ENCODE measurements at regions not wholly inside any gene's neighbourhood (a gene's known extent, or its start where the extent isn't known, plus 50 kb on each side); places are given as distances from the start of the nearest gene placed in this dataset.
A peak's percentile ranks its signal among the peaks of the same experiment; 100 is the strongest.

DNA sequence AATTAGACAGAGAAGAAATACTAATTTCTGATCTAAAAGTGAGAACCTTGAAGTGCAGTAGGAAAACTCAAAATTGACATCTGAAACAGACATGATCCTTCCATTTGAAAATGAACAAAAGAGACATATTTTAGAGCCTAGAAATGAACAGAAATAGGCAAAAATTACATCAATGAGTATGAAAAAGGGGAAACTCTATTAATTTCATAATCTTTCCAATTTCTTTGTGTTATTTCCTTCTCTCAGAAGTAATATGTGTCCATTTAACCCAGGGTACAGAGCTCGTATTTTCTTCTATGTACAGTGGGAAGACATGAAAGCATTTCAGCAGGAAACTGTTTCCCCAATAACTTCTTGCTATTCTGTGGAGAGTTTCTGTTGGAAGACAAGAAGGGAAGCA, 263.1 kb downstream of the CGGBP1 start (continued):
- TF ChIP-seq ZBTB43 (CRISPR knock-in tag; IDR thresholded peaks at IDR 0.05) (no peak), CBFB (CRISPR knock-in tag; IDR thresholded peaks at IDR 0.05; ENCODE audit: low read depth) (no peak), GRHL2 (CRISPR knock-in tag; IDR thresholded peaks at IDR 0.05; ENCODE audit: insufficient replicate concordance, severe bottlenecking) (no peak), TP53 (CRISPR knock-in tag; IDR thresholded peaks at IDR 0.05) (no peak)
- TF ChIP-seq, protein P1, sequence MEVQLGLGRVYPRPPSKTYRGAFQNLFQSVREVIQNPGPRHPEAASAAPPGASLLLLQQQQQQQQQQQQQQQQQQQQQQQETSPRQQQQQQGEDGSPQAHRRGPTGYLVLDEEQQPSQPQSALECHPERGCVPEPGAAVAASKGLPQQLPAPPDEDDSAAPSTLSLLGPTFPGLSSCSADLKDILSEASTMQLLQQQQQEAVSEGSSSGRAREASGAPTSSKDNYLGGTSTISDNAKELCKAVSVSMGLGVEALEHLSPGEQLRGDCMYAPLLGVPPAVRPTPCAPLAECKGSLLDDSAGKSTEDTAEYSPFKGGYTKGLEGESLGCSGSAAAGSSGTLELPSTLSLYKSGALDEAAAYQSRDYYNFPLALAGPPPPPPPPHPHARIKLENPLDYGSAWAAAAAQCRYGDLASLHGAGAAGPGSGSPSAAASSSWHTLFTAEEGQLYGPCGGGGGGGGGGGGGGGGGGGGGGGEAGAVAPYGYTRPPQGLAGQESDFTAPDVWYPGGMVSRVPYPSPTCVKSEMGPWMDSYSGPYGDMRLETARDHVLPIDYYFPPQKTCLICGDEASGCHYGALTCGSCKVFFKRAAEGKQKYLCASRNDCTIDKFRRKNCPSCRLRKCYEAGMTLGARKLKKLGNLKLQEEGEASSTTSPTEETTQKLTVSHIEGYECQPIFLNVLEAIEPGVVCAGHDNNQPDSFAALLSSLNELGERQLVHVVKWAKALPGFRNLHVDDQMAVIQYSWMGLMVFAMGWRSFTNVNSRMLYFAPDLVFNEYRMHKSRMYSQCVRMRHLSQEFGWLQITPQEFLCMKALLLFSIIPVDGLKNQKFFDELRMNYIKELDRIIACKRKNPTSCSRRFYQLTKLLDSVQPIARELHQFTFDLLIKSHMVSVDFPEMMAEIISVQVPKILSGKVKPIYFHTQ (CRISPR knock-in tag; IDR thresholded peaks at IDR 0.05): no peak

GRCh38 chr3:87793337-87793877, 265.4 kb downstream of the CGGBP1 start:
- H3K9me3 Mint-ChIP-seq: peaks cover 9% of the 10 kb centered on the region
- ATAC-seq: peak; percentile 58
- H3K4me1 Mint-ChIP-seq: peaks cover 28% of the 10 kb centered on the region
- DNase-seq (ENCODE audit: low spot score): peak; percentile 13
- H3K36me3 Mint-ChIP-seq: no peaks in the 10 kb centered on the region
- H3K4me3 Mint-ChIP-seq: peak overlapping the region; percentile 90
- peaks cover 25% of the 10 kb centered on the region for H3K27me3 Mint-ChIP-seq (ENCODE audit: low read depth)
- TF ChIP-seq ATF1 (CRISPR knock-in tag; IDR thresholded peaks at IDR 0.05) (peak; percentile 36; the same call in 1 of the 2 replicates), NFYB (CRISPR knock-in tag; conservative IDR thresholded peaks at IDR 0.05; ENCODE audit: low read depth) (no peak)
- CTCF ChIA-PET: interaction anchor here (1.2 to 1.4 kb wide), 3 partner anchors 11 to 40 kb away, joined by 3 to 4 read pairs (median 3); no protein-coding TSS in a partner anchor
- POLR2A ChIA-PET: no interaction called here
- H3K27ac Mint-ChIP-seq: no peak overlapping the region

DNA sequence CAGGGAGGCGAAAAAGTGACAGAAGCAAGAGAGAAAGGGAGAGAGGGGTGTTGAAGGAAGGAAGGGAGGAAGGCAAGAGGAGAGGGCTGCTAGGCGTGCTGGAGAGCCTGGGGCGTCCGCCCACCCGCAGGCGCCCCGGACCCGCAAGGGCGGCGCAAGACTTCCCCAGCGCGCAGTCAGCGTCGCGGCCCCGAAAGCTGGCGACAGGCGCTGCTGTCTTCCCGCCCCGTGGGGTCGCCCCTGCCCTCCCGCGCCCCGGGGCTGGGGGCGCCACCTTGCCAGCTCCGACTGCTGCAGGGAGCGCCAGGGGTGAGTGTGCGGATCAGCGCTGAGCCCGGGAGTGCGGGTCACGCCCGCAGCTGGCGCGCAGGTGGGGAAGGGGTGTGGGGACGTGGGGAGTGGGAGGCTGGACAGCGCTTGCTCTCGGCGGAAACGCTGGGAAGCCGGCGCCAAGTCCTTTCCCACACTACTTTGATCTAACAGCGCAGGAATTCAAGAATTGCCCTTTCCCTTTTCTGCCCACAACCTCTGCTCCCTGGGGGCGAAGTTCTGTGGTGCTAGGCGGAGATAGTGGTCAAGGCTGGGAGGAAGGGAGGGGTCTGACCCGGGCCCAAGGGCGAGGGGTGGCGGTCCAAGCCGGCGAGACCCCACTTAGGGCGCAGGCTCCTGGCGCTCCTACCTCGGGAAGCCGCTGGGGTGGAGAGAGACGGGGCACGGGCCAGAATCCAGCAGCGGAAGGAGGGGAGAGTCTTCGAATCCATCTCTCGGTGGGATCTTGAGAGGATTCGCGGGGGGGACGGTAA, 266.1 kb downstream of the CGGBP1 start, which contains the start of gene HTR1F:
Gene HTR1F (plus strand): TSS at position 173 of the 803 bp plus-strand sequence.
- ATAC-seq (peak; percentile 80), DNase-seq (ENCODE audit: low spot score) (peak; percentile 61)
- H3K4me3 Mint-ChIP-seq: peak within 1 kb of the TSS; percentile 90
- H3K27me3 Mint-ChIP-seq (ENCODE audit: low read depth): peaks cover 25% of the 10 kb centered on the region
- H3K9me3 Mint-ChIP-seq: peaks cover 10% of the 10 kb centered on the region
- POLR2A ChIA-PET: no interaction called here
- no peak within 1 kb of the TSS for H3K27ac Mint-ChIP-seq
- no peaks in the 10 kb centered on the region for H3K36me3 Mint-ChIP-seq
- CTCF ChIA-PET: interaction anchor here (1.2 to 1.9 kb wide), 5 partner anchors 9 to 212 kb away, joined by 3 to 5 read pairs (median 3); no protein-coding TSS in a partner anchor
- peaks cover 25% of the 10 kb centered on the region for H3K4me1 Mint-ChIP-seq
- TF ChIP-seq SMAD4 (CRISPR knock-in tag; IDR thresholded peaks at IDR 0.05) (no peak), SP1 (CRISPR knock-in tag; conservative IDR thresholded peaks at IDR 0.05) (peak; percentile 15; the same call in 1 of the 2 replicates), FOXP1 (CRISPR knock-in tag; IDR thresholded peaks at IDR 0.05; ENCODE audit: borderline replicate concordance) (peak; percentile 83), ETV6 (CRISPR knock-in tag; IDR thresholded peaks at IDR 0.05) (peak; percentile 49; the same call in 1 of the 2 replicates), E2F4 (CRISPR knock-in tag; IDR thresholded peaks at IDR 0.05; ENCODE audit: borderline replicate concordance, low read depth) (no peak), ZNF121 (CRISPR knock-in tag; IDR thresholded peaks at IDR 0.05) (peak; percentile 98), CBFB (CRISPR knock-in tag; IDR thresholded peaks at IDR 0.05; ENCODE audit: low read depth) (peak; percentile 31; the same call in 1 of the 2 replicates), KAT7 (CRISPR knock-in tag; IDR thresholded peaks at IDR 0.05; ENCODE audit: borderline replicate concordance) (peak; percentile 83; the same call in 1 of the 2 replicates), HMGA2 (CRISPR knock-in tag; IDR thresholded peaks at IDR 0.05) (no peak), MAX (CRISPR knock-in tag; IDR thresholded peaks at IDR 0.05) (peak; percentile 64; the same call in 1 of the 2 replicates), ZBTB43 (CRISPR knock-in tag; IDR thresholded peaks at IDR 0.05) (0 out of 2 replicates have a peak, but pooled peaks have one; percentile 39), SMAD3 (CRISPR knock-in tag; IDR thresholded peaks at IDR 0.05; ENCODE audit: borderline replicate concordance) (peak; percentile 56; the same call in 1 of the 2 replicates), ZBTB21 (CRISPR knock-in tag; IDR thresholded peaks at IDR 0.05; ENCODE audit: borderline replicate concordance) (peak; percentile 69; the same call in 1 of the 2 replicates), ATF1 (CRISPR knock-in tag; IDR thresholded peaks at IDR 0.05) (no peak), ZNF423 (CRISPR knock-in tag; IDR thresholded peaks at IDR 0.05) (peak; percentile 53), ZNF138 (CRISPR knock-in tag; conservative IDR thresholded peaks at IDR 0.05) (0 out of 2 replicates have a peak, but pooled peaks have one; percentile 68), TP53 (CRISPR knock-in tag; IDR thresholded peaks at IDR 0.05) (peak; percentile 73; the same call in 1 of the 2 replicates)
- TF ChIP-seq, protein P2, sequence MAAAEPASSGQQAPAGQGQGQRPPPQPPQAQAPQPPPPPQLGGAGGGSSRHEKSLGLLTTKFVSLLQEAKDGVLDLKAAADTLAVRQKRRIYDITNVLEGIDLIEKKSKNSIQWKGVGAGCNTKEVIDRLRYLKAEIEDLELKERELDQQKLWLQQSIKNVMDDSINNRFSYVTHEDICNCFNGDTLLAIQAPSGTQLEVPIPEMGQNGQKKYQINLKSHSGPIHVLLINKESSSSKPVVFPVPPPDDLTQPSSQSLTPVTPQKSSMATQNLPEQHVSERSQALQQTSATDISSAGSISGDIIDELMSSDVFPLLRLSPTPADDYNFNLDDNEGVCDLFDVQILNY (CRISPR knock-in tag; IDR thresholded peaks at IDR 0.05): 0 out of 2 replicates have a peak, but pooled peaks have one; percentile 19
- TF ChIP-seq, protein P3, sequence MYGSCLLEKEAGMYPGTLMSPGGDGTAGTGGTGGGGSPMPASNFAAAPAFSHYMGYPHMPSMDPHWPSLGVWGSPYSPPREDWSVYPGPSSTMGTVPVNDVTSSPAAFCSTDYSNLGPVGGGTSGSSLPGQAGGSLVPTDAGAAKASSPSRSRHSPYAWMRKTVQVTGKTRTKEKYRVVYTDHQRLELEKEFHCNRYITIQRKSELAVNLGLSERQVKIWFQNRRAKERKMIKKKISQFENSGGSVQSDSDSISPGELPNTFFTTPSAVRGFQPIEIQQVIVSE (CRISPR knock-in tag; IDR thresholded peaks at IDR 0.05; ENCODE audit: borderline replicate concordance): no peak
